ENCODE measurements at regions not wholly inside any gene's neighbourhood (a gene's known extent, or its start where the extent isn't known, plus 50 kb on each side); places are given as distances from the start of the nearest gene placed in this dataset.
A peak's percentile ranks its signal among the peaks of the same experiment; 100 is the strongest.
"Not testable (repeated sequence)": the region's sequence is repeated elsewhere in the genome, so short reads cannot be mapped to it uniquely, and the experiment has no call there.

DNA sequence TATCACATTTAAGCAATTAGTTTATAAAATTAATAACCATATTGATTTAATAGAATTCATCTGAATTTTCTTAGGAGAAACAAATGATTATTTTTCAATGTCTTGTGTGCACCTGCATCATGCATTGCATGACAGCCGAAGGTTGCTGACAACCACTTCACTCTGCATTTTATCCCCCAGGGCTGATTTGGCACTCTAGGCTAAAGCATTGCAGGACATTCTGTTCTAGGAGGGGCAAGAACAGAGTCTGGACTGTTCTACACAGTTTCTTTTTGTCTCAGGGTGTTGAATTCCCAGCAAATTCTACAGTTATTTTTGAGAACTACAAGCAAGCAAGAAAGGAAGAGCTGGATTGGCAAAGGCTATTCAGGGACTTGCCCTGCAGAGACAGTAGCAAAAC lies 570.4 kb upstream of the EYS start:
- WGBS, 2 donors (ENCODE audit: extremely low coverage in 2 of 2, insufficient read length in 2 of 2, insufficient replicate concordance in 1 of 2): no CpG with 5 or more reads among the region's 1 CpG
- no peaks in the 10 kb centered on the region for H3K36me3 ChIP-seq (replicated peaks in 1 of 2; ENCODE audit: control insufficient read depth in 2 of 2, insufficient read depth in 2 of 2, low read length in 2 of 2)
- H2BK5ac ChIP-seq (ENCODE audit: low read length): no peak overlapping the region

DNA sequence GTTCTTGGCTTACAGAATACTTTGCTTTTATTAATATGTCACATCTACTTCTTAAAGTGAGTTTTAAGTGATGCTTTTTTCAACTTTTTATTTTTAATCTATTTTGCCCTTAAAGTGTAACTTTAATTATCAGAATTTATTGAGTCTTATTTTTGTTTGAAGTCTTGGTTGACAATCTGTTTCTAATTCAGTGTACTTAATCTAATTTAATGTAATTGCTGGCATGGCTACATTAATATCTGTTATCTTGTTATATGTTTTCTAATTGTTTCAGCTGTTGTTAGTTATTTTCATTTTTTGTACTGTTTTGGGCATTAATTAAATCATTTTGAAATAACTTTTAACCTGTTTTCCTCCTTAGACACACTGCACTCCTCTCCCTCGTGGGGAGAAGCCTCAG lies 558.7 kb upstream of the EYS start:
- Histone ChIP-seq H3K36me3 (replicated peaks in 1 of 2; ENCODE audit: control insufficient read depth in 2 of 2, insufficient read depth in 2 of 2, low read length in 2 of 2) (no peaks in the 10 kb centered on the region), H3K4ac (ENCODE audit: low read length) (no peak overlapping the region), H2BK15ac (ENCODE audit: low read length) (no peak overlapping the region), H3K27ac (replicated peaks; ENCODE audit: low read length) (no peak overlapping the region), H3K4me1 (ENCODE audit: control insufficient read depth in 2 of 2, insufficient read depth in 1 of 2, low read depth in 1 of 2, low read length in 2 of 2) (no peaks in the 10 kb centered on the region), H3K4me3 (ENCODE audit: low read length in 2 of 2) (no peak overlapping the region), H3K79me1 (ENCODE audit: low read depth, low read length) (no peaks in the 10 kb centered on the region), H4K8ac (ENCODE audit: low read depth, low read length) (no peak overlapping the region), H3K18ac (ENCODE audit: low read length) (no peak overlapping the region), H3K27me3 (ENCODE audit: control insufficient read depth in 3 of 3, insufficient read depth in 3 of 3, low read depth in 1 of 3, low read length in 3 of 3) (no peaks in the 10 kb centered on the region), H4K91ac (ENCODE audit: low read depth, low read length, poor library complexity) (no peak overlapping the region), H3K9ac (ENCODE audit: low read depth, low read length, poor library complexity) (no peak overlapping the region), H3K23ac (ENCODE audit: low read depth, low read length, poor library complexity) (no peak overlapping the region), H2BK5ac (ENCODE audit: low read length) (no peak overlapping the region), H3K4me2 (ENCODE audit: insufficient read depth, low read length, poor library complexity, severe bottlenecking) (no peak overlapping the region), H3K9me3 (replicated peaks in 1 of 2; ENCODE audit: control insufficient read depth in 2 of 2, insufficient read depth in 1 of 2, low read depth in 1 of 2, low read length in 2 of 2) (no peaks in the 10 kb centered on the region), H2BK12ac (ENCODE audit: low read length) (no peak overlapping the region), H3K14ac (ENCODE audit: low read length) (no peak overlapping the region), H2AK5ac (ENCODE audit: low read depth, low read length) (no peak overlapping the region), H2AFZ (ENCODE audit: low read length) (no peak overlapping the region), H2BK120ac (ENCODE audit: low read depth, low read length) (no peak overlapping the region)
- WGBS, 2 donors (ENCODE audit: extremely low coverage in 2 of 2, insufficient read length in 2 of 2, insufficient replicate concordance in 1 of 2): no CpG with 5 or more reads among the region's 1 CpG
- no peak for DNase-seq (ENCODE audit: low spot score)

More for the DNA sequence above, 570.4 kb upstream of the EYS start:
- Histone ChIP-seq H3K9ac (ENCODE audit: low read depth, low read length, poor library complexity) (no peak overlapping the region), H4K8ac (ENCODE audit: low read depth, low read length) (no peak overlapping the region), H3K27me3 (ENCODE audit: control insufficient read depth in 3 of 3, insufficient read depth in 3 of 3, low read depth in 1 of 3, low read length in 3 of 3) (no peaks in the 10 kb centered on the region), H2BK15ac (ENCODE audit: low read length) (no peak overlapping the region), H2AFZ (ENCODE audit: low read length) (no peak overlapping the region), H3K23ac (ENCODE audit: low read depth, low read length, poor library complexity) (no peak overlapping the region), H2BK120ac (ENCODE audit: low read depth, low read length) (no peak overlapping the region), H3K14ac (ENCODE audit: low read length) (no peak overlapping the region), H3K18ac (ENCODE audit: low read length) (no peak overlapping the region), H3K27ac (replicated peaks; ENCODE audit: low read length) (no peak overlapping the region), H3K4me2 (ENCODE audit: insufficient read depth, low read length, poor library complexity, severe bottlenecking) (no peak overlapping the region), H3K4ac (ENCODE audit: low read length) (no peak overlapping the region), H4K91ac (ENCODE audit: low read depth, low read length, poor library complexity) (no peak overlapping the region), H3K4me3 (ENCODE audit: low read length in 2 of 2) (no peak overlapping the region), H2AK5ac (ENCODE audit: low read depth, low read length) (no peak overlapping the region), H2BK12ac (ENCODE audit: low read length) (no peak overlapping the region), H3K9me3 (replicated peaks in 1 of 2; ENCODE audit: control insufficient read depth in 2 of 2, insufficient read depth in 1 of 2, low read depth in 1 of 2, low read length in 2 of 2) (no peaks in the 10 kb centered on the region), H3K4me1 (ENCODE audit: control insufficient read depth in 2 of 2, insufficient read depth in 1 of 2, low read depth in 1 of 2, low read length in 2 of 2) (no peaks in the 10 kb centered on the region), H3K79me1 (ENCODE audit: low read depth, low read length) (no peaks in the 10 kb centered on the region)
- no peak for DNase-seq (ENCODE audit: low spot score)

DNA sequence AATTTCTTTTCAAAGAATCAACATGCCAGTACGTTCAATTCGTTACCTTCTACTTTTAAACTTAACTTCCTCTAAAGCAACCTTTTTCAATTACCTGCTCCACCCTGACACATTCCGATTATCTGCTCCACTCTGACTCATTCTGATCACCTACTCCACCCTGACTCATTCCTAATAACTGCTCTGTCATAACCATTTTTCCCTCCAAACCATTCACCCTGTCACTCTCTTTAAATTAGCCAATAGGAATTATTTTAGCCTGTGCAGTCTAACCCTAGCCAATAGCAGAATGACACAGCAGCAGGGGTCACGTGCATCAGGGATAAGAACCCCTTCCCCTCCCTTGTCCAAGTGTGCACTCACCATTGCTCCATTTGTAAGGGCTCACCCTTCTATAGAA lies 557.4 kb upstream of the EYS start:
- H3K27ac ChIP-seq (replicated peaks; ENCODE audit: low read length): no peak overlapping the region
- no peak overlapping the region for H3K23ac ChIP-seq (ENCODE audit: low read depth, low read length, poor library complexity)
- H3K4ac ChIP-seq (ENCODE audit: low read length): no peak overlapping the region
- no peak overlapping the region for H3K4me3 ChIP-seq (ENCODE audit: low read length in 2 of 2)
- H3K9me3 ChIP-seq (replicated peaks in 1 of 2; ENCODE audit: control insufficient read depth in 2 of 2, insufficient read depth in 1 of 2, low read depth in 1 of 2, low read length in 2 of 2): peaks cover 2 to 4% of the 10 kb centered on the region in 2 donors
- H2BK120ac ChIP-seq (ENCODE audit: low read depth, low read length): no peak overlapping the region
- 100% methylated on average over 2 of the region's 4 CpGs; no CpG with 5 or more reads in 1 of the 2 donors for WGBS, 2 donors (ENCODE audit: extremely low coverage in 2 of 2, insufficient read length in 2 of 2, insufficient replicate concordance in 1 of 2)
- H3K4me2 ChIP-seq (ENCODE audit: insufficient read depth, low read length, poor library complexity, severe bottlenecking): no peak overlapping the region
- no peaks in the 10 kb centered on the region for H3K36me3 ChIP-seq (replicated peaks in 1 of 2; ENCODE audit: control insufficient read depth in 2 of 2, insufficient read depth in 2 of 2, low read length in 2 of 2)
- no peak overlapping the region for H2BK15ac ChIP-seq (ENCODE audit: low read length)
- H3K4me1 ChIP-seq (ENCODE audit: control insufficient read depth in 2 of 2, insufficient read depth in 1 of 2, low read depth in 1 of 2, low read length in 2 of 2): no peaks in the 10 kb centered on the region
- H3K18ac ChIP-seq (ENCODE audit: low read length): no peak overlapping the region
- no peaks in the 10 kb centered on the region for H3K27me3 ChIP-seq (ENCODE audit: control insufficient read depth in 3 of 3, insufficient read depth in 3 of 3, low read depth in 1 of 3, low read length in 3 of 3)
- H3K14ac ChIP-seq (ENCODE audit: low read length): no peak overlapping the region
- no peak overlapping the region for H2BK5ac ChIP-seq (ENCODE audit: low read length)
- no peak overlapping the region for H2AK5ac ChIP-seq (ENCODE audit: low read depth, low read length)
- H4K91ac ChIP-seq (ENCODE audit: low read depth, low read length, poor library complexity): no peak overlapping the region
- H2BK12ac ChIP-seq (ENCODE audit: low read length): no peak overlapping the region
- H4K8ac ChIP-seq (ENCODE audit: low read depth, low read length): no peak overlapping the region
- no peak overlapping the region for H3K9ac ChIP-seq (ENCODE audit: low read depth, low read length, poor library complexity)
- H3K79me1 ChIP-seq (ENCODE audit: low read depth, low read length): no peaks in the 10 kb centered on the region
- DNase-seq (ENCODE audit: low spot score): no peak
- H2AFZ ChIP-seq (ENCODE audit: low read length): no peak overlapping the region

DNA sequence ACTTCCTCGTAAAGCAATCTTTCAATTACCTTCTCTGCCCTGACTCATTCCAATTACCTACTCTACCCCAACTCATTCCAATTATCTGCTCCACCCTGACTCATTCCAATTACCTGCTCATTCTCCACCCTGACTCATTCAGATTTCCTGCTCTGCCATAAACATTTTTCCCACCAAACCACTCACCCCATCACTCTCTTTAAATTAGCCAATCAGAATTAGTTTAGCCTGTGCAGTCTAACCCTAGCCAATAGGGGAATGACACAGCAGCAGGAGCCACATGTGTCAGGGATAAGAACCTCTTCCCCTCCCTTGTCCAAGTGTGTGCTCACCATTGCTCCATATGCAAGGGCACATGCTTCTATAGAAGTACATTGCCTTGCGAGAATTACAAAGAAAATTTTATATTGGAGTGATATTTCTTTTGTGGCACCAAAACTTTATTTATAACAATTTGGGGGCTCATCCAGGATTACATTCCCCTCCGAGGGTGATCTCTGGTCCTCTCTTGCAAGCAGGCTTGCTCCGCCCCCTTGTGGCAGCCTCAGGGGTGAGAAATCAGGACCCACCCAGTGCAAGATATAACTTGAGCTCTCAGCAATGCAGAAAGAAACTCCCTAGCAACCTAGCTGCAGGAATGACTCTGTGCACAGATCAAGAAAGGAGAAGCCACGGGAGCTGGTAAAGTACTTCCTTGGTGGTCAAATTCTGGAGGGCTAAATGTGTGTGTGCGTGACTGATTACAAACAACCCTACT lies 551.9 kb upstream of the EYS start:
- not testable (repeated sequence) for H3K27me3 ChIP-seq (ENCODE audit: control insufficient read depth in 3 of 3, insufficient read depth in 3 of 3, low read depth in 1 of 3, low read length in 3 of 3); H3K4ac ChIP-seq (ENCODE audit: low read length); H2BK120ac ChIP-seq (ENCODE audit: low read depth, low read length); H3K18ac ChIP-seq (ENCODE audit: low read length); H2BK15ac ChIP-seq (ENCODE audit: low read length); H3K14ac ChIP-seq (ENCODE audit: low read length); H4K8ac ChIP-seq (ENCODE audit: low read depth, low read length); H3K9ac ChIP-seq (ENCODE audit: low read depth, low read length, poor library complexity); H3K4me2 ChIP-seq (ENCODE audit: insufficient read depth, low read length, poor library complexity, severe bottlenecking); H3K27ac ChIP-seq (replicated peaks; ENCODE audit: low read length); H3K79me1 ChIP-seq (ENCODE audit: low read depth, low read length); H2BK5ac ChIP-seq (ENCODE audit: low read length); H3K23ac ChIP-seq (ENCODE audit: low read depth, low read length, poor library complexity); H4K91ac ChIP-seq (ENCODE audit: low read depth, low read length, poor library complexity); DNase-seq (ENCODE audit: low spot score); H3K36me3 ChIP-seq (replicated peaks in 1 of 2; ENCODE audit: control insufficient read depth in 2 of 2, insufficient read depth in 2 of 2, low read length in 2 of 2); H3K4me3 ChIP-seq (ENCODE audit: low read length in 2 of 2); H2AK5ac ChIP-seq (ENCODE audit: low read depth, low read length); H2BK12ac ChIP-seq (ENCODE audit: low read length); H3K4me1 ChIP-seq (ENCODE audit: control insufficient read depth in 2 of 2, insufficient read depth in 1 of 2, low read depth in 1 of 2, low read length in 2 of 2)
- 100% methylated on average over 1 of the region's 6 CpGs; no CpG with 5 or more reads in 1 of the 2 donors for WGBS, 2 donors (ENCODE audit: extremely low coverage in 2 of 2, insufficient read length in 2 of 2, insufficient replicate concordance in 1 of 2)
- Histone ChIP-seq H3K9me3 (replicated peaks in 1 of 2; ENCODE audit: control insufficient read depth in 2 of 2, insufficient read depth in 1 of 2, low read depth in 1 of 2, low read length in 2 of 2) (peaks cover 4 to 14% of the 10 kb centered on the region in 2 donors), H2AFZ (ENCODE audit: low read length) (peak overlapping the region; percentile 18)

Measured in neuronal stem cell (in vitro differentiated cells).